Dendritic cell treated with granulocyte-macrophage colony-stimulating factor and Interleukin-4, amounts not matched to agents 40 ng/mL and 50 ng/mL, for 4 days (primary cell): ENCODE measurements at regions not wholly inside any gene's neighbourhood (a gene's known extent, or its start where the extent isn't known, plus 50 kb on each side); places are given as distances from the start of the nearest gene placed in this dataset.

Source experiments
- H3K27ac Mint-ChIP-seq: one replicate; pipeline ENCODE4 v1.8.0; 2022; ENCODE audit warnings: mild to moderate bottlenecking, mixed read lengths
- H3K27me3 Mint-ChIP-seq: one replicate; pipeline ENCODE4 v1.8.0; 2022; ENCODE audit warnings: mild to moderate bottlenecking, mixed read lengths
- H3K36me3 Mint-ChIP-seq: one replicate; pipeline ENCODE4 v1.8.0; 2022; ENCODE audit warnings: low read depth, mixed read lengths
- H3K4me1 Mint-ChIP-seq: one replicate; pipeline ENCODE4 v1.8.0; 2022; ENCODE audit warnings: low read depth, mixed read lengths
- H3K4me3 Mint-ChIP-seq: one replicate; pipeline ENCODE4 v1.8.0; 2022; ENCODE audit warnings: mild to moderate bottlenecking, moderate library complexity, mixed read lengths
- H3K9me3 Mint-ChIP-seq: one replicate; pipeline ENCODE4 v1.8.0; 2022; ENCODE audit warnings: mixed read lengths
- intact Hi-C: fragments of 100-400 bp; cut with micrococcal nuclease; formaldehyde crosslinking; loops from one replicate; pipeline ENCODE4 v1.15.0; 2022

GRCh38 chr5:58366461-58366860, 93.4 kb downstream of the PLK2 start:
- no peaks in the 10 kb centered on the region for H3K4me1 Mint-ChIP-seq
- no peaks in the 10 kb centered on the region for H3K27me3 Mint-ChIP-seq
- intact Hi-C loops, result no loop called here
- H3K27ac Mint-ChIP-seq, result no peak overlapping the region
- H3K4me3 Mint-ChIP-seq, result no peak overlapping the region
- H3K9me3 Mint-ChIP-seq, result peaks cover 12% of the 10 kb centered on the region
- no peaks in the 10 kb centered on the region for H3K36me3 Mint-ChIP-seq

DNA sequence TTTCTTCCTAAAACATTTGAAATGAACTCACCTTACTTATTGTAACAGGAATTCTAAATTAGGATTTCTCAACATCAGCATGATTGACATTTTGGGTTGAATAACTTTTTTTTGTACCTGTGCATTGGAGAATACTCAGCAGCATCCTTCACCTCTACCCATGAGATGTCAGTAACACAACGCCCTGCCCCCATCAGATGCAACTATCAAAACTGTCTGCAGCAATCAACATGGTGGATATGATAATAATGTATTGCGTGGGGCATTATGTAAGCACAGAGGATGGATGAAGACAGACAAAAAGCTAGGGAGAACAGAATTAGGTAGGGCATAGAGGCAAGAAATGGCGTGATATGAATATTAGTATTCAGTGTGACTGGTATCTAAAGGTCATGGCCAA, 94.1 kb downstream of the PLK2 start:
- intact Hi-C loops, result no loop called here
- no peaks in the 10 kb centered on the region for H3K4me1 Mint-ChIP-seq

DNA sequence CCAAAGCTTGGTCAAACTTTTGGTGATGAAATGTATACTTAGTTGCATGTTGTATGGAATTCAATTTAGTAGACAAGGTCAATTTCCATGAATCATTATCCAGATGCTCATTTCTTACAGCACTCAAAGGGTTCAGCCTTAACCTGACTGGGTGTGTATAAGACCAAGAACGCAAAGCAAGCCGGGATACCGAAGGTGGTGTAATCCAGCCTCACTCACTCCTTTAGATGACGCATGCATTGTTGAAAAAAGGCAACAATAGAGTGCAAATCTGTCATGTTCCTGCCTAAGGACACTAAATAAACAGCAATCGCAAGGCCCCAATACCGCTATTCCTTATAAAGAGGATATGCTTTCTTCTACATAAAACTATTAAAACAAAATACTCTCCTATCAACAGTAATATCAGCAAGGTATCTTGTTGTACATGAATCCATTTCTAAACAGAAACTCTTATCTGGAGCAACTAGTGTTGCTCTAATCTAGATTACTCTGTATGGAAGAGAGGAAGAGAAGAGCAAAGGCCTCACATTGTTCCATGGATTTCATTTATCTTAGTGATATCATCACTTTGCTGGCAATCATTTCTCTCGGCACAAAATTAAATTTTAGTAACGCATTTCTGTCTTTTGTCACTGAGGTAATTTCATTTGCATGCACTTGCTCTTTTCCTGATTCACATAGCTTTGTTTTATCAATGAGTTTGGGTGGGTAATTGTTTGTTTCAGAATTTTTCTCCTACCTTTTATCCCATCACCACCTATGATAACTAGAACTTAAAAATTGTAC, 96.2 kb downstream of the PLK2 start:
- H3K27me3 Mint-ChIP-seq, result no peaks in the 10 kb centered on the region
- no peaks in the 10 kb centered on the region for H3K36me3 Mint-ChIP-seq
- H3K4me3 Mint-ChIP-seq, result no peak overlapping the region
- H3K9me3 Mint-ChIP-seq, result peaks cover 12% of the 10 kb centered on the region
- no peak overlapping the region for H3K27ac Mint-ChIP-seq
- intact Hi-C loops, result no loop called here
- no peaks in the 10 kb centered on the region for H3K4me1 Mint-ChIP-seq

More for the DNA sequence above, 94.1 kb downstream of the PLK2 start:
- H3K36me3 Mint-ChIP-seq, result no peaks in the 10 kb centered on the region
- peaks cover 12% of the 10 kb centered on the region for H3K9me3 Mint-ChIP-seq
- H3K4me3 Mint-ChIP-seq, result no peak overlapping the region
- no peak overlapping the region for H3K27ac Mint-ChIP-seq
- no peaks in the 10 kb centered on the region for H3K27me3 Mint-ChIP-seq

GRCh38 chr5:58362135-58362534, 97.8 kb downstream of the PLK2 start:
- Mint-ChIP-seq H3K4me1 (no peaks in the 10 kb centered on the region), H3K4me3 (no peak overlapping the region), H3K9me3 (peaks cover 5% of the 10 kb centered on the region), H3K27ac (no peak overlapping the region), H3K27me3 (no peaks in the 10 kb centered on the region), H3K36me3 (no peaks in the 10 kb centered on the region)
- intact Hi-C loops, result no loop called here

- no peak overlapping the region for H3K4me3 Mint-ChIP-seq
- no peaks in the 10 kb centered on the region for H3K27me3 Mint-ChIP-seq
- H3K4me1 Mint-ChIP-seq, result no peaks in the 10 kb centered on the region
- intact Hi-C loops, result no loop called here
- no peaks in the 10 kb centered on the region for H3K9me3 Mint-ChIP-seq
- H3K27ac Mint-ChIP-seq, result no peak overlapping the region
- H3K36me3 Mint-ChIP-seq, result no peaks in the 10 kb centered on the region
These were observed 99.1 kb downstream of the PLK2 start for GRCh38 chr5:58360794-58361193.

DNA sequence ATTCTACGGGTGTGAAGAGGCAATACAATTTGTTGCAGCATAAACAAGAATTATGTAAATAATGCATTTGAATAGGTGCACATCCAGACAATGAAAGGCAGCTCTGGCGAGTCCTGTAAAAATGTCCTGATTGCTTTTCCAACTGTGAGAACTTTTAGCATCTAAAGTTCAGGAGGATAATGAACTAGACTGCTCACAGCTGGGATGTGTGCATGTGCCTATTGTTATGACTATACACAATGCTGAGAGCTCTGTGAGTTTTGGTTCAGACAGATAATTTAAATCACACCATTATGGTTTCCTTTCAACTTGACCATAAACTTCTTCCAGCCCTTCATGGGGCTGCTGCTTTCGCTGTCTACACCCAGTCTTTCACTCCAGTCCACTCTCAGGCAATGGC, 99.9 kb downstream of the PLK2 start:
- Mint-ChIP-seq H3K9me3 (no peaks in the 10 kb centered on the region), H3K36me3 (no peaks in the 10 kb centered on the region), H3K27ac (no peak overlapping the region), H3K27me3 (no peaks in the 10 kb centered on the region), H3K4me1 (no peaks in the 10 kb centered on the region), H3K4me3 (no peak overlapping the region)
- intact Hi-C loops, result no loop called here

DNA sequence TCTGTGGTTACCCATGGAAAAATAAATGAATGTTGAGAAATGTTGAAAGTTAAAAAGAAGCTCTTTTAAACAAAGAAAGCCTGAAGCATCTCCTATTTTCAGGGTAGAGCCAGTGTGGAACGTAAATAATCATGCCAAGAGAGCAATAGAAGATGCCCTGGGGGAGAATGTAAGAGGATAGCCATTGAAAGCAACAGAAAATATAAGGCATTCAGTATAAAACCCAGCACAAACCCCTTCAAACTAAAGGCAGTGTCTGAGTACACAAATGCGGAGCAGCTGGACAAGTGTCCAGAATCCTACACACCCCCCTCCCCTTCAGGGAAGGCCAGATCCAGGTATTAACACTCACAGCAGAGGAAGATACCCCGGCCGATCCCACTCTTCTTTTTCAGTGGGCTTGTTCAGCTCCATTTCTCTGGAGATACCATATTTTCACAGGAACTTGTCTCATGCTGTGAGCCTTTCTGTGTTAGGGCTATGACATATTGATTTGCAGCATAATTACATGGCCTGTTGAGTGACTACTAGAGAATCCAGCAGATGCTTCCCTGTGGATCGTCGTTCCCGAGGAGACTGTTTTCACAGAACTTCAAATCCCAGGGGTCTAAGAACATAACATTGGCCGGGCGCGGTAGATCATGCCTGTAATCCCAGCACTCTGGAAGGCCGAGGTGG, 101.2 kb downstream of the PLK2 start:
- no peaks in the 10 kb centered on the region for H3K36me3 Mint-ChIP-seq
- H3K27ac Mint-ChIP-seq, result no peak overlapping the region
- intact Hi-C loops, result no loop called here
- no peaks in the 10 kb centered on the region for H3K4me1 Mint-ChIP-seq
- no peak overlapping the region for H3K4me3 Mint-ChIP-seq
- H3K27me3 Mint-ChIP-seq, result no peaks in the 10 kb centered on the region
- no peaks in the 10 kb centered on the region for H3K9me3 Mint-ChIP-seq

DNA sequence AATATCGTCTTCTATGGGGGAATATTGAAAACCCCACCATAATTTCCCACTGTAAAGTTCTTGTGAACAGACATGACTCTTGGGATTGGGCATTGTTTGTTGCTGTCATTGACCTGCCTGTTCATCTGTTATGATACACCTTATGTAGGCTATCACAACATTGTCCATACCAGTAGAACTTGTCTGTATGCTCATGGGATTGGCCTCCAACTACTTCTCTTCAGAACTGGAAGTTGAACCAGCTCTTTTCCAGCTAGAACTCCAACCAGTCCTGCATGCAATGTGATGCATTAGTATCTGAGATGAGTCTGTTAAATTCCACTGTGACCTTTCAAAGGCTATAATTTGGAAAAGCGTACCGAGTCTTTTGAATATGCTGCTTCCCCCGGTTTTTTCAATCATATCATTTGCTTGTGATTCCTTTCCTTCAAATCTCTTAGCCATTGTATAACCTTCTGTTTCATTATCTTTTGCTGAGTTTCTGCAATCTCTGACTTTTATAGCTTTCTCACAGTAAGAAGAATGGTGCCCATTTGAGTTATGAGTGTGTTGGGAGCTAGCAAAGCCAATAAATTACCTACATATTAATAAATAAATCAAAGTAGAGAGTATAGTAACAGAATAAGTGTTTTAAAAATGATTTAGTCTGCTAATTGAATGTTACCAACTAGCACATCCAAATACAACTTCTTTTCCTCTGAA, 101.9 kb downstream of the PLK2 start:
- H3K4me1 Mint-ChIP-seq, result no peaks in the 10 kb centered on the region
- H3K4me3 Mint-ChIP-seq, result no peak overlapping the region
- H3K36me3 Mint-ChIP-seq, result no peaks in the 10 kb centered on the region
- H3K27me3 Mint-ChIP-seq, result no peaks in the 10 kb centered on the region
- intact Hi-C loops, result no loop called here
- H3K27ac Mint-ChIP-seq, result no peak overlapping the region
- H3K9me3 Mint-ChIP-seq, result no peaks in the 10 kb centered on the region

- no peaks in the 10 kb centered on the region for H3K9me3 Mint-ChIP-seq
- no peak overlapping the region for H3K4me3 Mint-ChIP-seq
- H3K4me1 Mint-ChIP-seq, result no peaks in the 10 kb centered on the region
- no peaks in the 10 kb centered on the region for H3K27me3 Mint-ChIP-seq
- no peaks in the 10 kb centered on the region for H3K36me3 Mint-ChIP-seq
- intact Hi-C loops, result no loop called here
- H3K27ac Mint-ChIP-seq, result no peak overlapping the region
These were observed 102.8 kb downstream of the PLK2 start for GRCh38 chr5:58357121-58357520.

GRCh38 chr5:58356662-58357061, 103.2 kb downstream of the PLK2 start:
- Mint-ChIP-seq H3K36me3 (no peaks in the 10 kb centered on the region), H3K27me3 (no peaks in the 10 kb centered on the region), H3K27ac (no peak overlapping the region), H3K4me1 (no peaks in the 10 kb centered on the region), H3K9me3 (no peaks in the 10 kb centered on the region), H3K4me3 (no peak overlapping the region)
- intact Hi-C loops, result no loop called here

- intact Hi-C loops, result no loop called here
- Mint-ChIP-seq H3K9me3 (no peaks in the 10 kb centered on the region), H3K4me1 (no peaks in the 10 kb centered on the region), H3K4me3 (no peak overlapping the region), H3K36me3 (no peaks in the 10 kb centered on the region), H3K27ac (no peak overlapping the region), H3K27me3 (no peaks in the 10 kb centered on the region)
These were observed 105.1 kb downstream of the PLK2 start for GRCh38 chr5:58354827-58355226.

GRCh38 chr5:58353992-58354391, 105.9 kb downstream of the PLK2 start:
- Mint-ChIP-seq H3K4me3 (no peak overlapping the region), H3K4me1 (no peaks in the 10 kb centered on the region), H3K36me3 (no peaks in the 10 kb centered on the region), H3K27ac (no peak overlapping the region), H3K9me3 (no peaks in the 10 kb centered on the region), H3K27me3 (no peaks in the 10 kb centered on the region)
- intact Hi-C loops, result no loop called here

- Mint-ChIP-seq H3K4me1 (no peaks in the 10 kb centered on the region), H3K4me3 (no peak overlapping the region), H3K36me3 (no peaks in the 10 kb centered on the region), H3K27ac (no peak overlapping the region), H3K9me3 (no peaks in the 10 kb centered on the region), H3K27me3 (no peaks in the 10 kb centered on the region)
- intact Hi-C loops, result no loop called here
These were observed 108.7 kb downstream of the PLK2 start for GRCh38 chr5:58351190-58351589.

GRCh38 chr5:58348996-58349728, 110.7 kb downstream of the PLK2 start:
- intact Hi-C loops, result no loop called here
- Mint-ChIP-seq H3K4me1 (no peaks in the 10 kb centered on the region), H3K36me3 (no peaks in the 10 kb centered on the region), H3K27ac (no peak overlapping the region), H3K27me3 (no peaks in the 10 kb centered on the region), H3K4me3 (no peak overlapping the region), H3K9me3 (no peaks in the 10 kb centered on the region)
